Endothelial cell of umbilical vein (primary cell): ENCODE measurements at regions not wholly inside any gene's neighbourhood (a gene's known extent, or its start where the extent isn't known, plus 50 kb on each side); places are given as distances from the start of the nearest gene placed in this dataset.

Source experiments
- BruUV-seq: library from RNA; stranded (reverse); fragments of 400-500 nt; replicated peaks from 2 replicates; lab custom pipeline; 2021; lab: Mats Ljungman, UMichigan
- CTCF ChIA-PET: fragments of 300-600, 350-600 bp; sonication (Branson Sonifier 250); formaldehyde crosslinking; loops from one replicate; lab custom pipeline; 2021; ENCODE audit warnings: antibody characterized with exemption, inconsistent platforms; lab: Charles Lee
- POLR2A ChIA-PET: fragments of 300-600, 350-600 bp; sonication (Branson Sonifier 250); formaldehyde crosslinking; loops from one replicate; lab custom pipeline; 2021; ENCODE audit warnings: antibody characterized with exemption, inconsistent platforms; lab: Charles Lee
- DNase-seq: peaks from one replicate; pipeline ENCODE4 v3.0.0-alpha.2; 2011; ENCODE audit warnings: low read depth, low spot score
- FAIRE-seq: peaks from 2 replicates; lab custom pipeline; 2011; peaks lifted over from hg19 to GRCh38; lab: Jason Lieb, UNC
- H2AFZ ChIP-seq: 2 replicates; pipeline ENCODE4 v1.6.0; 2012; ENCODE audit warnings: low read depth, low read length, control low read depth, inconsistent platforms
- H3K27ac ChIP-seq: 2 replicates; pipeline ENCODE4 v1.5.1; 2011; ENCODE audit warnings: low read depth, mild to moderate bottlenecking, control low read depth, low read length, moderate library complexity; ENCODE audit not compliant: insufficient read depth
- H3K27me3 ChIP-seq, 2 experiments: 2 replicates each; pipeline versions ENCODE4 v1.6.0 to v1.6.1; 2011; ENCODE audit warnings: low read length in 2 of 2, mixed read lengths in 1 of 2; ENCODE audit not compliant: control insufficient read depth in 2 of 2, insufficient read depth in 2 of 2
- H3K36me3 ChIP-seq, 2 experiments: 2 replicates in 1 of 2; 3 replicates in 1 of 2; pipeline ENCODE4 v1.5.1; 2011; ENCODE audit warnings: low read length in 2 of 2, mild to moderate bottlenecking in 1 of 2, moderate library complexity in 1 of 2; ENCODE audit not compliant: control insufficient read depth in 2 of 2, insufficient read depth in 2 of 2; ENCODE audit errors: extremely low read depth in 1 of 2
- H3K4me1 ChIP-seq: 3 replicates; pipeline ENCODE4 v1.5.1; 2011; ENCODE audit warnings: mild to moderate bottlenecking, low read length; ENCODE audit not compliant: control insufficient read depth, insufficient read depth; ENCODE audit errors: extremely low read depth
- H3K4me2 ChIP-seq: 2 replicates; pipeline ENCODE4 v1.6.1; 2011; ENCODE audit warnings: low read length, control low read depth, mixed read lengths; ENCODE audit not compliant: insufficient read depth
- H3K4me3 ChIP-seq, 3 experiments: fragments of 200-600 bp in 1 of 3; sonication (generic), shearing (Covaris generic) in 1 of 3; replicated peaks in 1 of 3; 2 replicates each; pipeline ENCODE4 v1.5.1; 2011 to 2016; ENCODE audit warnings: control low read depth in 3 of 3, low read length in 3 of 3, mild to moderate bottlenecking in 2 of 3, inconsistent platforms in 1 of 3, low read depth in 1 of 3, moderate library complexity in 1 of 3; ENCODE audit not compliant: insufficient read depth in 1 of 3
- H3K79me2 ChIP-seq: 2 replicates; pipeline ENCODE4 v1.6.0; 2012; ENCODE audit warnings: low read length, inconsistent platforms; ENCODE audit not compliant: control insufficient read depth, insufficient read depth
- H3K9ac ChIP-seq: replicated peaks from 2 replicates; pipeline ENCODE3; 2011; ENCODE audit warnings: low read length, control low read depth; ENCODE audit not compliant: insufficient read depth; ENCODE audit errors: extremely low read depth
- H3K9me1 ChIP-seq: replicated peaks from 3 replicates; pipeline ENCODE4 v1.6.0; 2011; ENCODE audit warnings: mild to moderate bottlenecking, low read length; ENCODE audit not compliant: control insufficient read depth, insufficient read depth; ENCODE audit errors: extremely low read depth
- H3K9me3 ChIP-seq: replicated peaks from 2 replicates; pipeline ENCODE4 v1.5.1; 2012; ENCODE audit warnings: low read length, inconsistent platforms; ENCODE audit not compliant: control insufficient read depth, insufficient read depth
- H4K20me1 ChIP-seq: replicated peaks from 2 replicates; pipeline ENCODE3; 2011; ENCODE audit warnings: mild to moderate bottlenecking, low read length; ENCODE audit not compliant: control insufficient read depth, insufficient read depth; ENCODE audit errors: extremely low read depth
- EZH2 ChIP-seq: IDR thresholded peaks from 2 replicates; pipeline ENCODE4 v1.6.1; 2012; ENCODE audit warnings: borderline replicate concordance, low read depth, mild to moderate bottlenecking, moderate library complexity, low read length, inconsistent platforms; ENCODE audit not compliant: severe bottlenecking
- FOS ChIP-seq: IDR thresholded peaks from 2 replicates; pipeline ENCODE4 v1.6.1; 2011; ENCODE audit warnings: mild to moderate bottlenecking, low read length, moderate library complexity, borderline replicate concordance; ENCODE audit not compliant: insufficient read depth
- GATA2 ChIP-seq: IDR thresholded peaks from 2 replicates; pipeline ENCODE4 v1.7.0; 2011; ENCODE audit warnings: low read depth, mild to moderate bottlenecking, moderate library complexity, mixed read lengths, low read length; ENCODE audit not compliant: insufficient read length, insufficient read depth
- JUN ChIP-seq: IDR thresholded peaks from 2 replicates; pipeline ENCODE4 v1.6.1; 2011; ENCODE audit warnings: borderline replicate concordance, low read depth; ENCODE audit not compliant: insufficient read length, insufficient read depth
- MYC ChIP-seq: IDR thresholded peaks from one replicate; pipeline ENCODE4 v1.6.1; 2011; ENCODE audit warnings: mild to moderate bottlenecking, low read depth, low read length
- POLR2A ChIP-seq: IDR thresholded peaks from 2 replicates; pipeline ENCODE4 v1.6.1; 2012; ENCODE audit warnings: low read depth, mild to moderate bottlenecking, control low read depth, low read length
- POLR2AphosphoS5 ChIP-seq: IDR thresholded peaks from 2 replicates; pipeline ENCODE4 v1.6.1; 2012; ENCODE audit warnings: low read depth, mild to moderate bottlenecking, control low read depth, low read length, moderate library complexity; ENCODE audit not compliant: insufficient read depth
- dilution Hi-C: fragments of 300-500 bp; cut with MboI; formaldehyde crosslinking; loops from one replicate; pipeline ENCODE4 v1.15.0; 2019; ENCODE audit warnings: low sequenced_read_pairs; ENCODE audit not compliant: extremely low pct_ligation_motif_present
- intact Hi-C: fragments of 100-400 bp; cut with micrococcal nuclease; formaldehyde crosslinking; loops from one replicate; pipeline ENCODE4 v1.10.0; 2022
- TF ChIP-seq, protein P1 (sequence below): IDR thresholded peaks from 2 replicates; pipeline ENCODE4 v1.6.1; 2011; ENCODE audit not compliant: insufficient read depth, insufficient read length
- TF ChIP-seq, protein P2 (sequence below), 2 donors: IDR thresholded peaks; 1 replicate in 1 of 2; 2 replicates in 1 of 2; pipeline ENCODE4 v1.5.1; 2011; ENCODE audit warnings: low read length in 2 of 2, mild to moderate bottlenecking in 2 of 2, moderate library complexity in 2 of 2, control low read depth in 1 of 2, inconsistent platforms in 1 of 2, low read depth in 1 of 2; ENCODE audit not compliant: insufficient read depth in 1 of 2; ENCODE audit errors: extremely low read depth in 1 of 2

DNA sequence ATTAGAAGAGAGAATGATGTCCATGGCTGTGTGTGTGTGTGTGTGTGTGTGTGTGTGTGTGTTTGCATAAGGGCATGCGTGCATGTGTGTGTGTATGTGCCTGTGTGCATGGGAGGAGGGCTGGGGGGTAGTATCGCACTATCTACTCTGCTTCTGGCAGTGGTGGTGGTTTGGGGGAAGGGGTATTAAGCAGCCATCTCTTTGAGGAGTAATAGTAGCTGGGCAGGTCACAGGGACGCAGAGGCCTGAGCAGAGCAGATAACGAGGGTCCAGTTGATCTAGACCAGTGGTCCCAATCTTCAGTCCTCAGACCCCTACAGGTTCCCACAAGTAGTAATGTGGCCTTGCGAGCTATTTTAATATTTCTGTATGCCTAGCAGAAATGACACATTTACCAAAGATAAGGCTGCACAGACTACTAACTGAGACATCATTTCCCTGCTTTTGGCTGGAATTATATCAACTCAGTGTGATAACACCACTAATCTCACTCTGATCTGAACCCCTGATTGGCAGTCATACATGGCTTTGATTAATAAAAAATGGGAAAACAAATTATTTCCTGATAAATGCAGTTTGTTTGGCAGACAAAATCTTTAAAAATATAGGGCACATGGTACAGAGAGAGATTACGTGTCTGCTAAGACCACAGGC lies 354.3 kb downstream of the BUD13 start:
- Histone ChIP-seq H3K79me2 (no peaks in the 10 kb centered on the region), H3K27me3 (peaks cover 0 to 2% of the 10 kb centered on the region in 2 experiments), H3K9me3 (no peaks in the 10 kb centered on the region), H4K20me1 (no peaks in the 10 kb centered on the region), H2AFZ (no peak overlapping the region), H3K9me1 (no peaks in the 10 kb centered on the region), H3K4me3 (no peak overlapping the region), H3K36me3 (no peaks in the 10 kb centered on the region), H3K4me2 (no peak overlapping the region), H3K27ac (no peak overlapping the region), H3K4me1 (no peaks in the 10 kb centered on the region), H3K9ac (no peak overlapping the region)
- DNase-seq (no peak), FAIRE-seq (no peak)
- TF ChIP-seq FOS (no peak), POLR2AphosphoS5 (no peak), GATA2 (no peak), MYC (no peak), EZH2 (no peak), JUN (no peak), POLR2A (no peak)
- TF ChIP-seq, protein P1, sequence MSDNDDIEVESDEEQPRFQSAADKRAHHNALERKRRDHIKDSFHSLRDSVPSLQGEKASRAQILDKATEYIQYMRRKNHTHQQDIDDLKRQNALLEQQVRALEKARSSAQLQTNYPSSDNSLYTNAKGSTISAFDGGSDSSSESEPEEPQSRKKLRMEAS: no peak
- TF ChIP-seq, protein P2, sequence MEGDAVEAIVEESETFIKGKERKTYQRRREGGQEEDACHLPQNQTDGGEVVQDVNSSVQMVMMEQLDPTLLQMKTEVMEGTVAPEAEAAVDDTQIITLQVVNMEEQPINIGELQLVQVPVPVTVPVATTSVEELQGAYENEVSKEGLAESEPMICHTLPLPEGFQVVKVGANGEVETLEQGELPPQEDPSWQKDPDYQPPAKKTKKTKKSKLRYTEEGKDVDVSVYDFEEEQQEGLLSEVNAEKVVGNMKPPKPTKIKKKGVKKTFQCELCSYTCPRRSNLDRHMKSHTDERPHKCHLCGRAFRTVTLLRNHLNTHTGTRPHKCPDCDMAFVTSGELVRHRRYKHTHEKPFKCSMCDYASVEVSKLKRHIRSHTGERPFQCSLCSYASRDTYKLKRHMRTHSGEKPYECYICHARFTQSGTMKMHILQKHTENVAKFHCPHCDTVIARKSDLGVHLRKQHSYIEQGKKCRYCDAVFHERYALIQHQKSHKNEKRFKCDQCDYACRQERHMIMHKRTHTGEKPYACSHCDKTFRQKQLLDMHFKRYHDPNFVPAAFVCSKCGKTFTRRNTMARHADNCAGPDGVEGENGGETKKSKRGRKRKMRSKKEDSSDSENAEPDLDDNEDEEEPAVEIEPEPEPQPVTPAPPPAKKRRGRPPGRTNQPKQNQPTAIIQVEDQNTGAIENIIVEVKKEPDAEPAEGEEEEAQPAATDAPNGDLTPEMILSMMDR (IDR thresholded peaks at IDR 0.05; ENCODE audit: extremely low read depth in 1 of 2, insufficient read depth in 1 of 2, low read depth in 1 of 2, low read length in 2 of 2): no peak
- intact Hi-C loops: no loop called here
- BruUV-seq: no TSS peak
- ChIA-PET CTCF (interaction anchor here (1.0 kb wide), 1 partner anchor 8 kb away, joined by 3 read pairs; no protein-coding TSS in a partner anchor), POLR2A (interaction anchor here (0.7 kb wide), 1 partner anchor 69 kb away, joined by 3 read pairs; no protein-coding TSS in a partner anchor)
- dilution Hi-C loops: no loop called here
